OCI-LY1 (cell line): ENCODE measurements at regions not wholly inside any gene's neighbourhood (a gene's known extent, or its start where the extent isn't known, plus 50 kb on each side); places are given as distances from the start of the nearest gene placed in this dataset.

ENCODE experiments used
- EZH2 ChIP-seq: fragments of 200-600 bp; sonication (generic), shearing (Covaris generic); IDR thresholded peaks from 2 replicates; pipeline ENCODE4 v1.8.0; 2017; ENCODE audit warnings: borderline replicate concordance, mixed run types, mild to moderate bottlenecking, antibody characterized with exemption, low read length, moderate library complexity, mixed read lengths
- TF ChIP-seq, protein P1 (sequence below): fragments of 200-600 bp; sonication (generic), shearing (Covaris generic); IDR thresholded peaks from 2 replicates; pipeline ENCODE4 v1.5.1; 2017; ENCODE audit warnings: mild to moderate bottlenecking, antibody characterized with exemption, low read length, moderate library complexity, mixed read lengths

DNA sequence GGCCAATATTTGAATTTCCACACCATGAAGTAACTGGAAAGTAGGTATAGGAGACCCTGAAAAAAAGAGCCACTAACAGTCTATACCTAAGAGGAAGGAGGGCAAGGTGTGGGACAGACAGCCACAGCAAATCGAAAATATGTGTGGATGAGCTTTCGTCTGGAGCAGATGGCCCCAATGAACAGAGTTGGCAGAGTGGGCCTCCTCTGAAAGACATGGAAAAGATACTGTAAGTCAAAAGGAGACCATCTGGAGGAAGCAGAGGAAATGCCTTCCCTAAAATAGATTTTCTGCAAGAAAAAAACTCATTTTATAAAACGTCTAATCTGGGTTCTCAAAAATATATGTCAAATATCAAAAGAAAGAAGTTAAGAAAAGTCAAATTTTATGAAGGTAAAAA is 157.2 kb upstream of the PRKD1 start:
- TF ChIP-seq, protein P1, sequence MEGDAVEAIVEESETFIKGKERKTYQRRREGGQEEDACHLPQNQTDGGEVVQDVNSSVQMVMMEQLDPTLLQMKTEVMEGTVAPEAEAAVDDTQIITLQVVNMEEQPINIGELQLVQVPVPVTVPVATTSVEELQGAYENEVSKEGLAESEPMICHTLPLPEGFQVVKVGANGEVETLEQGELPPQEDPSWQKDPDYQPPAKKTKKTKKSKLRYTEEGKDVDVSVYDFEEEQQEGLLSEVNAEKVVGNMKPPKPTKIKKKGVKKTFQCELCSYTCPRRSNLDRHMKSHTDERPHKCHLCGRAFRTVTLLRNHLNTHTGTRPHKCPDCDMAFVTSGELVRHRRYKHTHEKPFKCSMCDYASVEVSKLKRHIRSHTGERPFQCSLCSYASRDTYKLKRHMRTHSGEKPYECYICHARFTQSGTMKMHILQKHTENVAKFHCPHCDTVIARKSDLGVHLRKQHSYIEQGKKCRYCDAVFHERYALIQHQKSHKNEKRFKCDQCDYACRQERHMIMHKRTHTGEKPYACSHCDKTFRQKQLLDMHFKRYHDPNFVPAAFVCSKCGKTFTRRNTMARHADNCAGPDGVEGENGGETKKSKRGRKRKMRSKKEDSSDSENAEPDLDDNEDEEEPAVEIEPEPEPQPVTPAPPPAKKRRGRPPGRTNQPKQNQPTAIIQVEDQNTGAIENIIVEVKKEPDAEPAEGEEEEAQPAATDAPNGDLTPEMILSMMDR = no peak
- TF ChIP-seq EZH2 = no peak
